T-helper 17 cell (primary cell): ENCODE measurements at regions not wholly inside any gene's neighbourhood (a gene's known extent, or its start where the extent isn't known, plus 50 kb on each side); places are given as distances from the start of the nearest gene placed in this dataset.
"Not testable (repeated sequence)": the region's sequence is repeated elsewhere in the genome, so short reads cannot be mapped to it uniquely, and the experiment has no call there.

ENCODE experiments used
- ATAC-seq: fragments of 150-1000 bp; cut with Tn5 transposase; 2 replicates; pipeline ENCODE4 v1.10.0; 2021; ENCODE audit warnings: mild to moderate bottlenecking, moderate library complexity
- DNase-seq, 3 donors: peaks; one replicate each; pipeline versions ENCODE4 v3.0.0 to v3.0.0-alpha.2; 2020 to 2021
- H3K9me3 ChIP-seq: one replicate; pipeline ENCODE4 v1.7.0; 2013; ENCODE audit warnings: low read length, mild to moderate bottlenecking; ENCODE audit not compliant: control insufficient read depth, poor library complexity, severe bottlenecking
- H3K27ac Mint-ChIP-seq: one replicate; pipeline ENCODE4 v1.8.0; 2022; ENCODE audit warnings: mild to moderate bottlenecking, moderate library complexity, mixed read lengths
- H3K27me3 Mint-ChIP-seq: one replicate; pipeline ENCODE4 v1.8.0; 2022; ENCODE audit warnings: mixed read lengths
- H3K36me3 Mint-ChIP-seq: one replicate; pipeline ENCODE4 v1.8.0; 2022; ENCODE audit warnings: low read depth, mixed read lengths
- H3K4me1 Mint-ChIP-seq: one replicate; pipeline ENCODE4 v1.8.0; 2022; ENCODE audit warnings: mild to moderate bottlenecking, mixed read lengths
- H3K4me3 Mint-ChIP-seq: one replicate; pipeline ENCODE4 v1.8.0; 2022; ENCODE audit warnings: mild to moderate bottlenecking, moderate library complexity, mixed read lengths

- not testable (repeated sequence) for H3K9me3 ChIP-seq, DNase-seq, ATAC-seq, H3K27ac Mint-ChIP-seq, H3K4me3 Mint-ChIP-seq, H3K36me3 Mint-ChIP-seq, H3K27me3 Mint-ChIP-seq, H3K4me1 Mint-ChIP-seq
Measured at GRCh38 chr18:75712124-75712867, 284.8 kb upstream of the SMIM21 start.

GRCh38 chr18:75700561-75700960, 273.1 kb upstream of the SMIM21 start:
- H3K27me3 Mint-ChIP-seq: peaks cover 13% of the 10 kb centered on the region
- H3K4me1 Mint-ChIP-seq: no peaks in the 10 kb centered on the region
- H3K36me3 Mint-ChIP-seq: no peaks in the 10 kb centered on the region
- no peak for ATAC-seq
- H3K4me3 Mint-ChIP-seq: no peak overlapping the region
- no peak overlapping the region for H3K27ac Mint-ChIP-seq
- H3K9me3 ChIP-seq: no peaks in the 10 kb centered on the region
- no peak for DNase-seq

GRCh38 chr18:75698861-75699260, 271.4 kb upstream of the SMIM21 start:
- Mint-ChIP-seq H3K4me1 (no peaks in the 10 kb centered on the region), H3K36me3 (no peaks in the 10 kb centered on the region)
- no peak for DNase-seq

GRCh38 chr18:75697493-75697892, 270.0 kb upstream of the SMIM21 start:
- no peak overlapping the region for H3K4me3 Mint-ChIP-seq
- H3K27ac Mint-ChIP-seq: no peak overlapping the region
- no peaks in the 10 kb centered on the region for H3K4me1 Mint-ChIP-seq
- peaks cover 15% of the 10 kb centered on the region for H3K27me3 Mint-ChIP-seq
- DNase-seq (no peak), ATAC-seq (no peak)
- H3K36me3 Mint-ChIP-seq: no peaks in the 10 kb centered on the region
- H3K9me3 ChIP-seq: no peaks in the 10 kb centered on the region

More at GRCh38 chr18:75698861-75699260, 271.4 kb upstream of the SMIM21 start:
- no peak overlapping the region for H3K4me3 Mint-ChIP-seq
- ATAC-seq: no peak
- no peaks in the 10 kb centered on the region for H3K9me3 ChIP-seq
- H3K27me3 Mint-ChIP-seq: peaks cover 16% of the 10 kb centered on the region
- no peak overlapping the region for H3K27ac Mint-ChIP-seq

- Mint-ChIP-seq H3K27me3 (peaks cover 10% of the 10 kb centered on the region), H3K4me3 (no peak overlapping the region), H3K27ac (no peak overlapping the region), H3K4me1 (no peaks in the 10 kb centered on the region), H3K36me3 (no peaks in the 10 kb centered on the region)
- ATAC-seq: no peak
- no peaks in the 10 kb centered on the region for H3K9me3 ChIP-seq
- DNase-seq: no peak
Measured at GRCh38 chr18:75696391-75696790, 268.9 kb upstream of the SMIM21 start.

GRCh38 chr18:75694292-75694691, 266.8 kb upstream of the SMIM21 start:
- Mint-ChIP-seq H3K27ac (no peak overlapping the region), H3K4me3 (no peak overlapping the region), H3K27me3 (peaks cover 18% of the 10 kb centered on the region), H3K4me1 (no peaks in the 10 kb centered on the region), H3K36me3 (no peaks in the 10 kb centered on the region)
- DNase-seq (no peak), ATAC-seq (no peak)
- no peaks in the 10 kb centered on the region for H3K9me3 ChIP-seq

GRCh38 chr18:75691483-75691882, 264.0 kb upstream of the SMIM21 start:
- no peaks in the 10 kb centered on the region for H3K9me3 ChIP-seq
- no peak overlapping the region for H3K4me3 Mint-ChIP-seq
- H3K27me3 Mint-ChIP-seq: peaks cover 25% of the 10 kb centered on the region
- no peak for DNase-seq
- H3K27ac Mint-ChIP-seq: no peak overlapping the region
- no peaks in the 10 kb centered on the region for H3K4me1 Mint-ChIP-seq
- no peaks in the 10 kb centered on the region for H3K36me3 Mint-ChIP-seq
- ATAC-seq: no peak

- H3K27ac Mint-ChIP-seq, H3K9me3 ChIP-seq, ATAC-seq, H3K4me1 Mint-ChIP-seq, H3K36me3 Mint-ChIP-seq, DNase-seq, H3K4me3 Mint-ChIP-seq: not testable (repeated sequence)
- peaks cover 35% of the 10 kb centered on the region for H3K27me3 Mint-ChIP-seq
Measured at GRCh38 chr18:75690283-75690682, 262.8 kb upstream of the SMIM21 start.

- H3K4me3 Mint-ChIP-seq: no peak overlapping the region
- DNase-seq: no peak
- no peaks in the 10 kb centered on the region for H3K9me3 ChIP-seq
- no peak for ATAC-seq
- H3K4me1 Mint-ChIP-seq: no peaks in the 10 kb centered on the region
- H3K27ac Mint-ChIP-seq: no peak overlapping the region
- peaks cover 25% of the 10 kb centered on the region for H3K27me3 Mint-ChIP-seq
- H3K36me3 Mint-ChIP-seq: no peaks in the 10 kb centered on the region
Measured at GRCh38 chr18:75687626-75688025, 260.1 kb upstream of the SMIM21 start.

GRCh38 chr18:75683426-75683825, 255.9 kb upstream of the SMIM21 start:
- no peak overlapping the region for H3K27ac Mint-ChIP-seq
- DNase-seq (no peak), ATAC-seq (no peak)
- no peak overlapping the region for H3K4me3 Mint-ChIP-seq
- H3K4me1 Mint-ChIP-seq: no peaks in the 10 kb centered on the region
- H3K27me3 Mint-ChIP-seq: peaks cover 42% of the 10 kb centered on the region
- no peaks in the 10 kb centered on the region for H3K36me3 Mint-ChIP-seq
- no peaks in the 10 kb centered on the region for H3K9me3 ChIP-seq

GRCh38 chr18:75681538-75682115, 254.1 kb upstream of the SMIM21 start:
- Mint-ChIP-seq H3K4me3 (no peak overlapping the region), H3K4me1 (no peaks in the 10 kb centered on the region), H3K36me3 (no peaks in the 10 kb centered on the region), H3K27me3 (peaks cover 36% of the 10 kb centered on the region), H3K27ac (no peak overlapping the region)
- no peaks in the 10 kb centered on the region for H3K9me3 ChIP-seq
- DNase-seq (no peak), ATAC-seq (no peak)

GRCh38 chr18:75679331-75679730, 251.8 kb upstream of the SMIM21 start:
- H3K36me3 Mint-ChIP-seq: no peaks in the 10 kb centered on the region
- no peaks in the 10 kb centered on the region for H3K4me1 Mint-ChIP-seq
- H3K27ac Mint-ChIP-seq: no peak overlapping the region
- no peaks in the 10 kb centered on the region for H3K9me3 ChIP-seq
- peaks cover 24% of the 10 kb centered on the region for H3K27me3 Mint-ChIP-seq
- no peak for DNase-seq
- no peak for ATAC-seq
- H3K4me3 Mint-ChIP-seq: no peak overlapping the region

- Mint-ChIP-seq H3K36me3 (no peaks in the 10 kb centered on the region), H3K4me3 (no peak overlapping the region), H3K27me3 (peaks cover 24% of the 10 kb centered on the region), H3K27ac (no peak overlapping the region), H3K4me1 (no peaks in the 10 kb centered on the region)
- ATAC-seq (no peak), DNase-seq (no peak)
- no peaks in the 10 kb centered on the region for H3K9me3 ChIP-seq
Measured at GRCh38 chr18:75678627-75679026, 251.1 kb upstream of the SMIM21 start.
